PC-3 (cell line): ENCODE measurements at regions not wholly inside any gene's neighbourhood (a gene's known extent, or its start where the extent isn't known, plus 50 kb on each side); places are given as distances from the start of the nearest gene placed in this dataset.

Experiments used
- ATAC-seq: fragments of 200-7000 bp; cut with Tn5 transposase; 2 replicates; pipeline ENCODE4 v1.9.1; 2020; ENCODE audit warnings: mild to moderate bottlenecking, moderate library complexity
- BruUV-seq: library from RNA; stranded (reverse); fragments of 400-500 nt; replicated peaks from 2 replicates; lab custom pipeline; 2021; lab: Mats Ljungman, UMichigan
- CTCF ChIA-PET: fragments of 300-600 bp; sonication (Branson Sonifier 250); formaldehyde crosslinking; loops from one replicate; lab custom pipeline; 2022; ENCODE audit warnings: antibody characterized with exemption; lab: Charles Lee
- POLR2A ChIA-PET: fragments of 300-600 bp; sonication (Branson Sonifier 250); formaldehyde crosslinking; loops from one replicate; lab custom pipeline; 2022; ENCODE audit warnings: antibody characterized with exemption; ENCODE audit not compliant: unreplicated experiment; lab: Charles Lee
- DNase-seq: peaks from one replicate; pipeline ENCODE4 v3.0.0-alpha.2; 2015
- H2AFZ ChIP-seq: fragments of 300-600 bp; sonication (generic); 2 replicates; pipeline ENCODE4 v1.6.0; 2016; ENCODE audit warnings: antibody characterized with exemption, low read length
- H3F3A ChIP-seq: fragments of 300-600 bp; sonication (generic); one replicate; pipeline ENCODE4 v1.6.0; 2017; ENCODE audit warnings: antibody characterized with exemption, low read length, control low read depth, mild to moderate bottlenecking; ENCODE audit not compliant: unreplicated experiment
- H3K27ac ChIP-seq: fragments of 300-600 bp; sonication (generic); 2 replicates; pipeline ENCODE4 v1.5.1; 2016; ENCODE audit warnings: mild to moderate bottlenecking, low read length
- H3K27me3 ChIP-seq: fragments of 300-600 bp; sonication (generic); 2 replicates; pipeline ENCODE4 v1.6.1; 2016; ENCODE audit warnings: low read length, mixed read lengths
- H3K36me3 ChIP-seq: fragments of 300-600 bp; sonication (generic); 2 replicates; pipeline ENCODE4 v1.6.1; 2016; ENCODE audit warnings: low read depth, mixed run types, low read length, mixed read lengths
- H3K4me1 ChIP-seq: fragments of 300-600 bp; sonication (generic); 2 replicates; pipeline ENCODE4 v1.5.1; 2016; ENCODE audit warnings: low read length; ENCODE audit not compliant: insufficient read depth
- H3K4me2 ChIP-seq: fragments of 300-600 bp; sonication (generic); 2 replicates; pipeline ENCODE4 v1.6.0; 2016; ENCODE audit warnings: low read length
- H3K4me3 ChIP-seq: fragments of 300-600 bp; sonication (generic); 2 replicates; pipeline ENCODE4 v1.5.1; 2016; ENCODE audit warnings: mild to moderate bottlenecking, low read length, mixed read lengths
- H3K79me2 ChIP-seq: fragments of 300-600 bp; sonication (generic); 2 replicates; pipeline ENCODE4 v1.6.1; 2017; ENCODE audit warnings: low read length, mixed read lengths
- H3K9ac ChIP-seq: fragments of 300-600 bp; sonication (generic); 2 replicates; pipeline ENCODE4 v1.6.0; 2016; ENCODE audit warnings: mild to moderate bottlenecking, low read length
- H3K9me2 ChIP-seq: fragments of 300-600 bp; sonication (generic); replicated peaks from 2 replicates; pipeline ENCODE4 v1.6.1; 2016; ENCODE audit warnings: mixed run types, low read length, mixed read lengths
- H3K9me3 ChIP-seq: fragments of 300-600 bp; sonication (generic); 2 replicates; pipeline ENCODE4 v1.6.1; 2016; ENCODE audit warnings: low read length, mixed read lengths
- H4K20me1 ChIP-seq: fragments of 300-600 bp; sonication (generic); 2 replicates; pipeline ENCODE4 v1.6.1; 2016; ENCODE audit warnings: low read length, mixed read lengths
- CTCF ChIP-seq: fragments of 300-600 bp; sonication (generic); conservative IDR thresholded peaks from 2 replicates; pipeline ENCODE4 v1.5.1; 2017; ENCODE audit warnings: antibody characterized with exemption, low read depth, mild to moderate bottlenecking, low read length
- EZH2 ChIP-seq: fragments of 300-600 bp; sonication (generic); IDR thresholded peaks from one replicate; pipeline ENCODE4 v1.6.1; 2017; ENCODE audit warnings: antibody characterized with exemption, mild to moderate bottlenecking, low read length; ENCODE audit not compliant: unreplicated experiment
- EZH2phosphoT487 ChIP-seq: fragments of 300-600 bp; sonication (generic); IDR thresholded peaks from 2 replicates; pipeline ENCODE4 v1.6.1; 2018; ENCODE audit warnings: mild to moderate bottlenecking, antibody characterized with exemption, low read length, borderline replicate concordance
- intact Hi-C: fragments of 100-400 bp; cut with micrococcal nuclease; formaldehyde crosslinking; loops from 2 replicates; pipeline ENCODE4 v1.9.0; 2023

- Histone ChIP-seq H3K9me3 (no peaks in the 10 kb centered on the region), H3K4me1 (peaks cover 30% of the 10 kb centered on the region), H3K9ac (no peak overlapping the region), H3K4me3 (no peak overlapping the region), H3K27me3 (no peaks in the 10 kb centered on the region), H3K4me2 (no peak overlapping the region), H3K36me3 (no peaks in the 10 kb centered on the region), H3K79me2 (no peaks in the 10 kb centered on the region), H3K9me2 (no peaks in the 10 kb centered on the region), H3F3A (no peaks in the 10 kb centered on the region), H3K27ac (no peak overlapping the region), H4K20me1 (no peaks in the 10 kb centered on the region), H2AFZ (no peak overlapping the region)
- ChIA-PET CTCF (no interaction called here), POLR2A (no interaction called here)
- TF ChIP-seq EZH2 (no peak), CTCF (no peak), EZH2phosphoT487 (no peak)
- no TSS peak for BruUV-seq
- DNase-seq (no peak), ATAC-seq (no peak)
- intact Hi-C loops, result no loop called here
Observed at GRCh38 chr6:101077344-101077743, 196.2 kb upstream of the ASCC3 start.

GRCh38 chr6:101079696-101080270 lies 198.7 kb upstream of the ASCC3 start:
- Histone ChIP-seq H3K9ac (peak overlapping the region; percentile 53), H3K9me3 (no peaks in the 10 kb centered on the region), H3F3A (peaks cover 7% of the 10 kb centered on the region), H2AFZ (no peak overlapping the region), H3K27ac (peak overlapping the region; percentile 99), H3K27me3 (no peaks in the 10 kb centered on the region), H3K9me2 (no peaks in the 10 kb centered on the region), H3K79me2 (no peaks in the 10 kb centered on the region), H3K4me2 (peak overlapping the region; percentile 43), H3K4me3 (no peak overlapping the region), H3K4me1 (peaks cover 50% of the 10 kb centered on the region), H3K36me3 (no peaks in the 10 kb centered on the region), H4K20me1 (no peaks in the 10 kb centered on the region)
- BruUV-seq, result no TSS peak
- DNase-seq, result no peak
- POLR2A ChIA-PET, result interaction anchor here (0.6 to 0.8 kb wide), 2 partner anchors 66 to 194 kb away, joined by 3 to 9 read pairs; no protein-coding TSS in a partner anchor
- no peak for ATAC-seq
- TF ChIP-seq EZH2 (no peak), EZH2phosphoT487 (no peak), CTCF (no peak)
- intact Hi-C loops, result loop anchor here (5.0 to 10.0 kb wide), 3 partner anchors 38 to 275 kb away; no protein-coding TSS in a partner anchor
- CTCF ChIA-PET, result interaction anchor here (0.7 kb wide), 1 partner anchor 1172 kb away, joined by 3 read pairs; no protein-coding TSS in a partner anchor

- ChIA-PET POLR2A (interaction anchor here (0.6 to 0.8 kb wide), 2 partner anchors 66 to 195 kb away, joined by 3 to 9 read pairs; no protein-coding TSS in a partner anchor), CTCF (interaction anchor here (0.6 kb wide), 1 partner anchor 294 kb away, joined by 3 read pairs; no protein-coding TSS in a partner anchor)
- intact Hi-C loops, result loop anchor here (5.0 to 10.0 kb wide), 3 partner anchors 37 to 276 kb away; no protein-coding TSS in a partner anchor
- Histone ChIP-seq H3K79me2 (no peaks in the 10 kb centered on the region), H3K27ac (peak overlapping the region; percentile 99), H2AFZ (no peak overlapping the region), H4K20me1 (no peaks in the 10 kb centered on the region), H3K27me3 (no peaks in the 10 kb centered on the region), H3K9ac (peak overlapping the region; percentile 85), H3F3A (peaks cover 7% of the 10 kb centered on the region), H3K9me3 (no peaks in the 10 kb centered on the region), H3K4me2 (peak overlapping the region; percentile 65), H3K9me2 (no peaks in the 10 kb centered on the region), H3K36me3 (no peaks in the 10 kb centered on the region), H3K4me1 (peaks cover 58% of the 10 kb centered on the region), H3K4me3 (no peak overlapping the region)
- TF ChIP-seq EZH2phosphoT487, result no peak
- TF ChIP-seq EZH2, result no peak
- no peak for TF ChIP-seq CTCF
- no TSS peak for BruUV-seq
- peak; percentile 89 for DNase-seq
- peak; percentile 72 for ATAC-seq
Observed at GRCh38 chr6:101080597-101080996, 199.5 kb upstream of the ASCC3 start.
